ENCODE measurements at regions not wholly inside any gene's neighbourhood (a gene's known extent, or its start where the extent isn't known, plus 50 kb on each side); places are given as distances from the start of the nearest gene placed in this dataset.

GRCh38 chr15:99507016-99507503 lies 58.7 kb upstream of the MEF2A start:
- no peak for ATAC-seq (ENCODE audit: low FRiP score)
- no peak for DNase-seq (ENCODE audit: low spot score)
- no peak for TF ChIP-seq CTCF (IDR thresholded peaks at IDR 0.05)

- no peak for TF ChIP-seq CTCF (IDR thresholded peaks at IDR 0.05)
- peak; percentile 65 for ATAC-seq (ENCODE audit: low FRiP score)
- no peak for DNase-seq (ENCODE audit: low spot score)
These were observed 58.1 kb upstream of the MEF2A start for GRCh38 chr15:99507504-99508310.

- TF ChIP-seq CTCF (IDR thresholded peaks at IDR 0.05) = no peak
- DNase-seq (ENCODE audit: low spot score) = no peak
- no peak for ATAC-seq (ENCODE audit: low FRiP score)
These were observed 57.5 kb upstream of the MEF2A start for GRCh38 chr15:99508311-99508645.

GRCh38 chr15:99508852-99509251 lies 56.9 kb upstream of the MEF2A start:
- no peak for TF ChIP-seq CTCF (IDR thresholded peaks at IDR 0.05)
- ATAC-seq (ENCODE audit: low FRiP score) = no peak
- no peak for DNase-seq (ENCODE audit: low spot score)

GRCh38 chr15:99509686-99510461 lies 55.9 kb upstream of the MEF2A start:
- ATAC-seq (ENCODE audit: low FRiP score) (no peak), DNase-seq (ENCODE audit: low spot score) (no peak)
- TF ChIP-seq CTCF (IDR thresholded peaks at IDR 0.05) = no peak

- TF ChIP-seq CTCF (IDR thresholded peaks at IDR 0.05) = no peak
- ATAC-seq (ENCODE audit: low FRiP score) (no peak), DNase-seq (ENCODE audit: low spot score) (no peak)
These were observed 54.3 kb upstream of the MEF2A start for GRCh38 chr15:99511531-99511865.

Data from omental fat pad (tissue), 3 donors.